CD4-positive, alpha-beta T cell (primary cell): ENCODE measurements at regions not wholly inside any gene's neighbourhood (a gene's known extent, or its start where the extent isn't known, plus 50 kb on each side); places are given as distances from the start of the nearest gene placed in this dataset.

Experiments used
- ATAC-seq: fragments of 200-7000 bp; cut with Tn5 transposase; one replicate; pipeline ENCODE4 v1.10.0; 2022; ENCODE audit warnings: mild to moderate bottlenecking; ENCODE audit not compliant: poor library complexity
- CTCF ChIA-PET: fragments of 350-600 bp; sonication (Branson Sonifier 250); formaldehyde crosslinking; loops from one replicate; lab custom pipeline; 2021; ENCODE audit warnings: antibody characterized with exemption, inconsistent platforms; lab: Charles Lee
- POLR2A ChIA-PET: fragments of 350-600 bp; sonication (Branson Sonifier 250); formaldehyde crosslinking; loops from one replicate; lab custom pipeline; 2021; ENCODE audit warnings: antibody characterized with exemption, inconsistent platforms; lab: Charles Lee
- DNase-seq, 14 experiments: peaks; one replicate each; pipeline ENCODE4 v3.0.0-alpha.2; 2013 to 2020; ENCODE audit warnings: mixed read lengths in 2 of 14
- H3K27ac ChIP-seq, 2 donors: one replicate each; pipeline versions ENCODE4 v1.5.1 to v1.7.0; 2013; ENCODE audit warnings: low read length in 2 of 2, low read depth in 1 of 2, mild to moderate bottlenecking in 1 of 2
- H3K27me3 ChIP-seq, 2 experiments: 1 replicate in 1 of 2; 2 replicates in 1 of 2; pipeline versions ENCODE4 v1.6.1 to v1.7.0; 2013; ENCODE audit warnings: low read length in 2 of 2, control low read depth in 1 of 2, mild to moderate bottlenecking in 1 of 2, moderate library complexity in 1 of 2; ENCODE audit not compliant: insufficient read depth in 2 of 2, control insufficient read depth in 1 of 2
- H3K36me3 ChIP-seq: one replicate; pipeline ENCODE4 v1.6.1; 2013; ENCODE audit warnings: low read length, control low read depth; ENCODE audit not compliant: insufficient read depth
- H3K4me1 ChIP-seq: one replicate; pipeline ENCODE4 v1.6.1; 2013; ENCODE audit warnings: low read length, control low read depth; ENCODE audit not compliant: insufficient read depth
- H3K4me3 ChIP-seq: one replicate; pipeline ENCODE4 v1.5.1; 2013; ENCODE audit warnings: mild to moderate bottlenecking, low read length, moderate library complexity
- H3K9me3 ChIP-seq, 2 experiments: 1 replicate in 1 of 2; 2 replicates in 1 of 2; pipeline versions ENCODE4 v1.6.1 to v1.7.0; 2013; ENCODE audit warnings: low read length in 2 of 2, mild to moderate bottlenecking in 2 of 2, control low read depth in 1 of 2, moderate library complexity in 1 of 2; ENCODE audit not compliant: control insufficient read depth in 1 of 2, insufficient read depth in 1 of 2
- H3K27ac Mint-ChIP-seq: one replicate; pipeline ENCODE4 v1.8.0; 2020; ENCODE audit warnings: mixed read lengths
- H3K27me3 Mint-ChIP-seq: one replicate; pipeline ENCODE4 v1.8.0; 2021; ENCODE audit warnings: mixed read lengths
- H3K36me3 Mint-ChIP-seq: one replicate; pipeline ENCODE4 v1.8.0; 2021; ENCODE audit warnings: low read depth, mixed read lengths
- H3K4me1 Mint-ChIP-seq: one replicate; pipeline ENCODE4 v1.8.0; 2021; ENCODE audit warnings: low read depth, mixed read lengths
- H3K4me3 Mint-ChIP-seq: one replicate; pipeline ENCODE4 v1.8.0; 2020; ENCODE audit warnings: mild to moderate bottlenecking, mixed read lengths
- H3K9me3 Mint-ChIP-seq: one replicate; pipeline ENCODE4 v1.8.0; 2020; ENCODE audit warnings: mixed read lengths
- intact Hi-C, 2 experiments: fragments of 100-400 bp; cut with DNase I in 1 of 2; cut with micrococcal nuclease in 1 of 2; formaldehyde crosslinking; loops; one replicate each; pipeline versions ENCODE4 v1.15.1 to v1.9.0; 2023 to 2025; cut with DNase I, micrococcal nuclease
- TF ChIP-seq, protein P1 (sequence below): fragments of 200-600 bp; IDR thresholded peaks from one replicate; pipeline ENCODE4 v1.8.0; 2022; ENCODE audit warnings: antibody characterized with exemption, mild to moderate bottlenecking

DNA sequence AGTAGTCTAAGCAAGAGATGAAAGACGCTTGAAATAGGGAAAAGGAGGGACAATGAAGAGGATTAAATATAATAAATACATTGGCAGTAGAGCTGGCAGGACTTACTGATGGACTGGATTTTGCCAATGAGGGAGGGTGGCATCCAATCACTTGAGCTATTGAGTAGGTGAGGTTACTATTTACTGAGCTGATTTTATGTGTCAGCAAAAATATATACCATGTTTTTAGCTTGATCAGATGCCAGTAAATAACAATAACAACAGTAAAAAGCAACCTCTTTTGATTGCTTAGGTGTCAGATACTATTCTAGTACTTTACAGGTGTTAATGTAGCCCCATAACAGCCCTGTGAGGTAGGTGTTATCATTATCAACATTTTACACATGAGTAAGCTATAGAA, 187.5 kb upstream of the LMNTD1 start:
- Histone ChIP-seq H3K36me3 (no peaks in the 10 kb centered on the region), H3K27me3 (no peaks in the 10 kb centered on the region), H3K4me3 (no peak overlapping the region), H3K27ac (no peak overlapping the region), H3K4me1 (no peaks in the 10 kb centered on the region), H3K9me3 (no peaks in the 10 kb centered on the region)
- DNase-seq (no peak), ATAC-seq (no peak)
- H3K27me3 Mint-ChIP-seq, result no peaks in the 10 kb centered on the region
- H3K27ac Mint-ChIP-seq, result no peak overlapping the region
- H3K4me1 Mint-ChIP-seq, result no peaks in the 10 kb centered on the region
- intact Hi-C loops, result no loop called here
- ChIA-PET CTCF (no interaction called here), POLR2A (no interaction called here)
- no peak overlapping the region for H3K4me3 Mint-ChIP-seq
- TF ChIP-seq, protein P1, sequence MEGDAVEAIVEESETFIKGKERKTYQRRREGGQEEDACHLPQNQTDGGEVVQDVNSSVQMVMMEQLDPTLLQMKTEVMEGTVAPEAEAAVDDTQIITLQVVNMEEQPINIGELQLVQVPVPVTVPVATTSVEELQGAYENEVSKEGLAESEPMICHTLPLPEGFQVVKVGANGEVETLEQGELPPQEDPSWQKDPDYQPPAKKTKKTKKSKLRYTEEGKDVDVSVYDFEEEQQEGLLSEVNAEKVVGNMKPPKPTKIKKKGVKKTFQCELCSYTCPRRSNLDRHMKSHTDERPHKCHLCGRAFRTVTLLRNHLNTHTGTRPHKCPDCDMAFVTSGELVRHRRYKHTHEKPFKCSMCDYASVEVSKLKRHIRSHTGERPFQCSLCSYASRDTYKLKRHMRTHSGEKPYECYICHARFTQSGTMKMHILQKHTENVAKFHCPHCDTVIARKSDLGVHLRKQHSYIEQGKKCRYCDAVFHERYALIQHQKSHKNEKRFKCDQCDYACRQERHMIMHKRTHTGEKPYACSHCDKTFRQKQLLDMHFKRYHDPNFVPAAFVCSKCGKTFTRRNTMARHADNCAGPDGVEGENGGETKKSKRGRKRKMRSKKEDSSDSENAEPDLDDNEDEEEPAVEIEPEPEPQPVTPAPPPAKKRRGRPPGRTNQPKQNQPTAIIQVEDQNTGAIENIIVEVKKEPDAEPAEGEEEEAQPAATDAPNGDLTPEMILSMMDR, result no peak
- H3K9me3 Mint-ChIP-seq, result peaks cover 2% of the 10 kb centered on the region
- H3K36me3 Mint-ChIP-seq, result no peaks in the 10 kb centered on the region

DNA sequence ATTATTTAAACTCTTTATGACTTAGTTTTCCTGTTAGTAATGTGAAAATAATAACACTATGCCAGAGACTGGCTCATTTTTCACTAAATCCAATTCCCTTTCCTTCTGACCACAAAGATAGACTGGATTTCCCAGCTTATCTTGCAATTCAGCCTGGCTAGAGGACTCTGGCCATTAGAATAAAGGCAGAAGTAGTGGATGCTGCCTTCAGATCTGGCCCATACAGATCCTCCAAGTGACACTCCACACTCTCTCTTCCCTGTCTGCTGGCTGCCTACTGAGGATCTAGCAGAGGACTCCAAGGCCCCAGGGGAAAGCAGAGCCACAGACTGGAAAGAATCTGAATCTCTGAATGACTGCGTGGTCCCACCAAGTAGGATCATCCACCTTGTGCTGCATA, 188.8 kb upstream of the LMNTD1 start:
- no peak overlapping the region for H3K27ac ChIP-seq
- H3K9me3 ChIP-seq, result no peaks in the 10 kb centered on the region
- peaks cover 2% of the 10 kb centered on the region for H3K9me3 Mint-ChIP-seq
- H3K36me3 ChIP-seq, result no peaks in the 10 kb centered on the region
- ChIA-PET CTCF (no interaction called here), POLR2A (no interaction called here)
- no peak for ATAC-seq
- H3K4me3 Mint-ChIP-seq, result no peak overlapping the region
- H3K27ac Mint-ChIP-seq, result no peak overlapping the region
- no peak overlapping the region for H3K4me3 ChIP-seq
- DNase-seq, result no peak
- no peaks in the 10 kb centered on the region for H3K4me1 ChIP-seq
- no peaks in the 10 kb centered on the region for H3K36me3 Mint-ChIP-seq
- intact Hi-C loops, result no loop called here
- no peaks in the 10 kb centered on the region for H3K27me3 Mint-ChIP-seq
- TF ChIP-seq, protein P1, result no peak
- H3K27me3 ChIP-seq, result no peaks in the 10 kb centered on the region
- no peaks in the 10 kb centered on the region for H3K4me1 Mint-ChIP-seq

DNA sequence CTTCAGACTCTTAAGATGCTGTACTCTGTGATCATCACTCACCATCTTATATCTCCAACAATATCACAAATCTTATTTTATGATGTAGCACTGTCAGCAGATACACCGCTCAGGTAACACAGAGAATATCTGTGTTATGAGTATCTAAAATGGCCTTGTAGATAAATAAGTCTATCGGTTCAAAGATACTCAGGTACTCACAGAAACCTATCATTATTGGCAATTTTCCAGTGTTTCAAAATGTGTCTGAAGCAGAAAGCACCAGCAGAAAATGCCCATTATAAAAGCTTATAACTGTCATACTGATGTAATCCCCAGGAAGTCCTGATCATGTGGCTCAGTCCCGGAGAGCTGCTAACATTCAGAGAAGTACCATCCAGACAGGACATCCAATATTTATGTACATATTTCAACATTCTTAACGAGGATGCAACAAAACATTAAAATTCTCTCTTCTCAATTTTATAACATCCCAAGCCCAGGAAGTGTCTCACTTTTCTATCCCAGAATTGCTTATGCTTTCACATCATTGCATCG, 190.7 kb upstream of the LMNTD1 start:
- DNase-seq, result no peak
- TF ChIP-seq, protein P1, result no peak
- Mint-ChIP-seq H3K27me3 (no peaks in the 10 kb centered on the region), H3K9me3 (no peaks in the 10 kb centered on the region), H3K4me1 (no peaks in the 10 kb centered on the region), H3K36me3 (no peaks in the 10 kb centered on the region), H3K4me3 (no peak overlapping the region), H3K27ac (no peak overlapping the region)
- no peaks in the 10 kb centered on the region for H3K4me1 ChIP-seq
- POLR2A ChIA-PET, result no interaction called here
- no peaks in the 10 kb centered on the region for H3K9me3 ChIP-seq
- H3K36me3 ChIP-seq, result no peaks in the 10 kb centered on the region
- no peak overlapping the region for H3K4me3 ChIP-seq
- no peak overlapping the region for H3K27ac ChIP-seq
- CTCF ChIA-PET, result no interaction called here
- ATAC-seq, result no peak
- intact Hi-C loops, result no loop called here
- H3K27me3 ChIP-seq, result no peaks in the 10 kb centered on the region
